GM06990 (cell line): ENCODE measurements at regions not wholly inside any gene's neighbourhood (a gene's known extent, or its start where the extent isn't known, plus 50 kb on each side); places are given as distances from the start of the nearest gene placed in this dataset.

Experiments used
- DNase-seq: peaks from one replicate; pipeline ENCODE4 v3.0.0-alpha.2; 2011; ENCODE audit not compliant: insufficient read length; ENCODE audit errors: extremely low read depth
- H3K27me3 ChIP-seq: replicated peaks from 2 replicates; pipeline ENCODE4 v1.6.0; 2011; ENCODE audit warnings: low read length; ENCODE audit not compliant: control insufficient read depth, insufficient read depth
- H3K36me3 ChIP-seq: 2 replicates; pipeline ENCODE4 v1.5.1; 2011; ENCODE audit warnings: low read length; ENCODE audit not compliant: control insufficient read depth, insufficient read depth
- H3K4me3 ChIP-seq: replicated peaks from 2 replicates; pipeline ENCODE4 v1.5.1; 2011; ENCODE audit warnings: low read depth, mild to moderate bottlenecking, control low read depth, low read length
- TF ChIP-seq, protein P1 (sequence below): IDR thresholded peaks from 2 replicates; pipeline ENCODE4 v1.5.1; 2011; ENCODE audit warnings: low read length, control low read depth, mild to moderate bottlenecking, inconsistent platforms; ENCODE audit not compliant: insufficient read depth, poor library complexity, severe bottlenecking

DNA sequence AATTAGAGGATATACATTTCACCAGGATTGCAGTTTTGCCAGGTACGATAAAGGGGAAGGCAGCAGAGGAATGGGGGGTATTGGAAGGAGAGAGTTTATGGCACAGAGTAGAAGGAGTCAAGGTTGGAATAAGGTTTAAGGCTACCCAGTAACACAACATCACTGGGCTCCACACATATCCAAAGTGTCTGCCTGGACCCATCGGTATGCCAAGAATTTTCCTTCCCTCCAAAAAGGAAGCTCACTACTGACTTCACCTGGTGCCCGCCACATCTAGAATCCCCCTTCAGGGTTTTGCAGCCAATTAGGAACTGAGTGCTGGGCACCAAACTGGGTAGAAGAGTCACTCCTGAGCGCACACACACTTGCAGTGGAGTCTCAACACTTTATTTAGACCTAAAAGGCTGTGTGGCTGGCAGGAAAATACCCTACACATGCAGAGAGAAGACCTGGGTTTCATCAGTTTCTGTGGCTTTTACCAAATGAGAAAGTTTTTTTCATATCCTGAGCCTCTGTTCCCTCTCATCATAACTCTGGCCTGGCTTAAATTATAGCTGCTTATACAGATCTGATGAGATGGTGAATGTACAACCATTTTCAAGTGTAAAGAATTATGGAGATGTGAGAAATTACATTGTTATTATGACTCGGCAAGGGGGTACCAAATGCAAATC, 190.8 kb upstream of the LPP start:
- Histone ChIP-seq H3K36me3 (no peaks in the 10 kb centered on the region), H3K27me3 (no peaks in the 10 kb centered on the region; the same call in none of the 2 replicates), H3K4me3 (no peak overlapping the region)
- DNase-seq, result no peak
- TF ChIP-seq, protein P1, sequence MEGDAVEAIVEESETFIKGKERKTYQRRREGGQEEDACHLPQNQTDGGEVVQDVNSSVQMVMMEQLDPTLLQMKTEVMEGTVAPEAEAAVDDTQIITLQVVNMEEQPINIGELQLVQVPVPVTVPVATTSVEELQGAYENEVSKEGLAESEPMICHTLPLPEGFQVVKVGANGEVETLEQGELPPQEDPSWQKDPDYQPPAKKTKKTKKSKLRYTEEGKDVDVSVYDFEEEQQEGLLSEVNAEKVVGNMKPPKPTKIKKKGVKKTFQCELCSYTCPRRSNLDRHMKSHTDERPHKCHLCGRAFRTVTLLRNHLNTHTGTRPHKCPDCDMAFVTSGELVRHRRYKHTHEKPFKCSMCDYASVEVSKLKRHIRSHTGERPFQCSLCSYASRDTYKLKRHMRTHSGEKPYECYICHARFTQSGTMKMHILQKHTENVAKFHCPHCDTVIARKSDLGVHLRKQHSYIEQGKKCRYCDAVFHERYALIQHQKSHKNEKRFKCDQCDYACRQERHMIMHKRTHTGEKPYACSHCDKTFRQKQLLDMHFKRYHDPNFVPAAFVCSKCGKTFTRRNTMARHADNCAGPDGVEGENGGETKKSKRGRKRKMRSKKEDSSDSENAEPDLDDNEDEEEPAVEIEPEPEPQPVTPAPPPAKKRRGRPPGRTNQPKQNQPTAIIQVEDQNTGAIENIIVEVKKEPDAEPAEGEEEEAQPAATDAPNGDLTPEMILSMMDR, result no peak

DNA sequence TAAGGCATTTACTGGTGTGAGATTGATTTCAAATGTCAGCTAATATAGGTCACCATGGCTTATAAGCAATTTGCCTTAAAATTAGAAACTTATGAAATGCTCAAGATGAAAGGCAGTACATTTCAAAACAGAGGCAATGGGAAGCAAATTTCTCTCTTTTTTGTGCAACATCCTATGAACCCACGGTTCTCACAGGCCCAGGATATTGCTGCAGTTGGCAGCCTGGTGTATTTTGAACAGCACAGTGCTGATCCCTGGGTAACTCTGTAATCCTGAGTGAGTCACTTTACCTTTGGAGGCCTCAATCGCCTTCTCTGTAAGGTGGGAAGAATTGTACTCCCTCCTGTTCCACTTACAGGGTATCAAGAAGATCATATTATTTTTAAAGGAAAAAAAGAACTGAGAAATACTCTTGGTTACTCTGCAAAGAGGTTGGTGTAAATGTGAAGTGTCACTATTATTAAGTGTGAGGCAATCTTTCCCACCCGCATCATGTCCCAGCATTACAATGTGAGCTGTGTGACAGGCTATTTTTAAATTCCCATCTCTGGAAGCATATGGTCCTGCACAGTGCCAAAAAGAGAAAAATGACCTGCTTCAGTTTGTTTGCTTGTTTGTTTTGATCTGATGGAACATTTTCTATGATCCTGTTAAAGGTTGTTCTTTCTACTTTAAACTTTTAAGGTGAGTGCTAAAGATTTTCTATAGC, 190.1 kb upstream of the LPP start:
- TF ChIP-seq, protein P1, result no peak
- Histone ChIP-seq H3K36me3 (no peaks in the 10 kb centered on the region), H3K27me3 (no peaks in the 10 kb centered on the region; the same call in none of the 2 replicates), H3K4me3 (no peak overlapping the region)
- no peak for DNase-seq

DNA sequence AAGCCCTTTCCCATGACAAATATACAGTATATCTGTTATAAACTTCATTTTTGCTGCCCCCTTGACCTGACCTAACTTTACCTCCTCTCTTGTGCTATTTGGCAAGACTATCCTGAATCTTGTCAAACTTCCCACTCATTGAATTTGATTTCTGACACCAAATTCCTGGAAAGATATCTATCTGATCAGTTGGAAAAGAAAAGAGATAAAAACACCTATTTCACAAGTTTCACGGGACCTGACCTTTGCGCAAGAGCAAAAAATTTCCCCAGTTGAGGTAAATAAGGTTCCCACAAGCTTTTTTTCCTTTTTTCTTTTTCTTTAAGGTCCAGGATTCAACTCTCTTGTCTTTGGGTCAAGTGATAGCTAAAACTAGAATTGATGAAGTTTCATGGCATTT, 189.2 kb upstream of the LPP start:
- TF ChIP-seq, protein P1, result no peak
- DNase-seq, result no peak
- H3K27me3 ChIP-seq, result no peaks in the 10 kb centered on the region; the same call in none of the 2 replicates
- no peak overlapping the region for H3K4me3 ChIP-seq
- no peaks in the 10 kb centered on the region for H3K36me3 ChIP-seq

DNA sequence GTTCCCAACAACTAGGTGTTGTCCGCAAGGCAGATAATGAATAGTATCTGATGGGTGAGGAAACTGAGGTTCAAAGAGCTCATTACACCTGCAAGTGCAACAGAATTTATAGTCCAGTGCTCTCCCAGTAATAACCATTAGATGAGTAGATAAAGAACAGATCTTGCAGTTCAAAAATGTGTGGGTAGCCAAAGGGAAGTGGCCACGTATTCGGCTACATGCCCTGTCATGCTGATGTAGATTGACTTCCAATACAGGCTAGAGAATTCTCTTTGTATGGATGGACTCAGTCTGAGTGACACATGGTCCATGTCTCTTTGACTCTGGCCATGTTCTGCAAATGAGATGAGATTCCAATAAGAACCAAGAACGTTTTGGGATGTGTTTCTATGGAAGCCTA, 187.9 kb upstream of the LPP start:
- TF ChIP-seq, protein P1, result no peak
- Histone ChIP-seq H3K36me3 (no peaks in the 10 kb centered on the region), H3K27me3 (no peaks in the 10 kb centered on the region; the same call in none of the 2 replicates), H3K4me3 (no peak overlapping the region)
- DNase-seq, result no peak

DNA sequence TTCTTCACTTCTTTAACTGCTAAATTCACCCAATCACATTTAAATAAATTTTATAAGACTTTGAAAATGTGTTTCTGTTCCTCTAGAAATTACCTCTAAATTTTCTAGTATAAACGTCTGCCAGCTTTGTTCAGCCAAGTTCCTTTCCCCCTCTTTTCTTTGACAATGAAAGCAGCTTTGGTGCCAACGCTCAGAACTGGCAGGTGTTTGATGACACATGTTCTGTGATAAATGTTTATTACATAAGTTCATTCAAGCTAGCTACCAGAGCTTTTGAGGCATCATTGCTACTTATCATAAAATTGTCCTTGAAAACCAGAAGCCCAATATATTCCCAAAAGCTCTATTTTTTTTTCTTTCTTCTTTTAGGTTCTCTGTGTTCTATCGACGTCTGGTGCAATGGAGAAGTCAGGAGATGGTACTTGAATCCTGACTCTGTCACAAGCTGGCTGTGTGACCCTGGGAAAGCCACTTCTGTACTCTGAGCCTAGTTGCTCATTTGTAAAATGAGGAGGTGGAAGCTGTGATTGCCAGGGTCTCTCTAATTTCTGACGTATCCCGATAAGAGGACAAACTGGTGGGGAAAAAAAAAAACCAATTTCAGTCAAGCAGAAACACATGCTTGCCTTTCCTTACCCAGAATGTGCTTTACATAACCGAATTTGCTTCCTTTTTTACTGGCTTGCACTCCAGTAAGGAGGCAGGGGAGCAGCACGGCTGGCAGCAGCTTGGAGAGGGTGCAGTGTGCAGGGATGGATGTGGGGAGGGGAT, 187.1 kb upstream of the LPP start:
- H3K36me3 ChIP-seq, result no peaks in the 10 kb centered on the region
- TF ChIP-seq, protein P1, result no peak
- no peaks in the 10 kb centered on the region; the same call in 1 of the 2 replicates for H3K27me3 ChIP-seq
- no peak for DNase-seq
- no peak overlapping the region for H3K4me3 ChIP-seq
